Fibroblast of lung (primary cell): ENCODE measurements at regions not wholly inside any gene's neighbourhood (a gene's known extent, or its start where the extent isn't known, plus 50 kb on each side); places are given as distances from the start of the nearest gene placed in this dataset.
"Not testable (repeated sequence)": the region's sequence is repeated elsewhere in the genome, so short reads cannot be mapped to it uniquely, and the experiment has no call there.

Source experiments
- DNase-seq, 2 donors: peaks; one replicate each; pipeline versions ENCODE4 v3.0.0 to v3.0.0-alpha.2; 2010; ENCODE audit warnings: low read depth in 2 of 2
- H2AFZ ChIP-seq: 2 replicates; pipeline ENCODE4 v1.5.1; 2012; ENCODE audit warnings: low read length, control low read depth, inconsistent platforms
- H3K27ac ChIP-seq: 2 replicates; pipeline ENCODE4 v1.5.1; 2011; ENCODE audit warnings: low read length, control low read depth; ENCODE audit not compliant: insufficient read depth
- H3K27me3 ChIP-seq: 2 replicates; pipeline ENCODE4 v1.5.1; 2011; ENCODE audit warnings: mild to moderate bottlenecking, low read length; ENCODE audit not compliant: control insufficient read depth, insufficient read depth
- H3K36me3 ChIP-seq: 2 replicates; pipeline ENCODE4 v1.5.1; 2011; ENCODE audit warnings: low read length; ENCODE audit not compliant: control insufficient read depth, insufficient read depth
- H3K4me1 ChIP-seq: 2 replicates; pipeline ENCODE4 v1.5.1; 2011; ENCODE audit warnings: low read length; ENCODE audit not compliant: control insufficient read depth, insufficient read depth; ENCODE audit errors: extremely low read depth
- H3K4me2 ChIP-seq: 2 replicates; pipeline ENCODE4 v1.5.1; 2011; ENCODE audit warnings: low read length, control low read depth; ENCODE audit not compliant: insufficient read depth; ENCODE audit errors: extremely low read depth
- H3K4me3 ChIP-seq, 4 experiments: fragments of 200-600 bp in 1 of 4; sonication (generic) in 1 of 4; replicated peaks in 1 of 4; 2 replicates each; pipeline ENCODE4 v1.5.1; 2011 to 2016; ENCODE audit warnings: low read length in 4 of 4, low read depth in 3 of 4, mild to moderate bottlenecking in 3 of 4, control low read depth in 2 of 4, inconsistent platforms in 1 of 4, mixed read lengths in 1 of 4; ENCODE audit not compliant: insufficient read depth in 1 of 4; ENCODE audit errors: control extremely low read depth in 1 of 4
- H3K79me2 ChIP-seq: 2 replicates; pipeline ENCODE4 v1.5.1; 2012; ENCODE audit warnings: mild to moderate bottlenecking, low read length, inconsistent platforms; ENCODE audit not compliant: control insufficient read depth, insufficient read depth
- H3K9ac ChIP-seq: 2 replicates; pipeline ENCODE4 v1.5.1; 2011; ENCODE audit warnings: mild to moderate bottlenecking, low read length, control low read depth; ENCODE audit not compliant: insufficient read depth
- H3K9me3 ChIP-seq: 2 replicates; pipeline ENCODE4 v1.5.1; 2012; ENCODE audit warnings: low read depth, low read length; ENCODE audit not compliant: control insufficient read depth, insufficient read depth
- H4K20me1 ChIP-seq: 2 replicates; pipeline ENCODE4 v1.5.1; 2011; ENCODE audit warnings: low read length; ENCODE audit not compliant: control insufficient read depth, insufficient read depth; ENCODE audit errors: extremely low read depth
- EZH2 ChIP-seq: IDR thresholded peaks from 2 replicates; pipeline ENCODE4 v1.5.1; 2012; ENCODE audit warnings: low read length, control low read depth, mild to moderate bottlenecking; ENCODE audit errors: missing control alignments
- TF ChIP-seq, protein P1 (sequence below), 2 donors: IDR thresholded peaks in 1 of 2; conservative IDR thresholded peaks in 1 of 2; 1 replicate in 1 of 2; 2 replicates in 1 of 2; pipeline ENCODE4 v1.5.1; 2011 to 2012; ENCODE audit warnings: low read length in 2 of 2, control low read depth in 1 of 2, inconsistent platforms in 1 of 2, low read depth in 1 of 2, mild to moderate bottlenecking in 1 of 2

DNA sequence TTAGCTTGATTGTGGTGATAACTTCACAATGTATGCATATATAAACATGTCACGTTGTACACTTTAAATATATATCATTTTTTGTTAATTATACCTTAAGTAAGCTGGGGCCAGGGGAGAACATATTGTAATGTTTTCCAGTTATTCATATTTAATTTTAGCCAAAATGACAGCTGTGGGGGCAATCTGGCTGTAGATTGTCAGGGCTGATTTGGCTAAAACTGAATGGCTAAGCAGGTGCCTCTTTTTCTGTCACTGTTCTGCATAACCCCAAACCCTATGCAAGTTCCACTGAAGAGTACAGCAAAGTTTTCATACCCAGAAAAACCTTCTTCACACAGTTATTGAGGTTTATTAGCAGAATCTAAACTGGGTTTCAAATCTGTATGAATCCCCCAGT is 318.2 kb downstream of the PTPRC start:
- Histone ChIP-seq H3K4me3 (no peak overlapping the region), H3K4me1 (no peaks in the 10 kb centered on the region), H3K4me2 (no peak overlapping the region), H3K27ac (no peak overlapping the region), H3K9me3 (no peaks in the 10 kb centered on the region), H3K79me2 (no peaks in the 10 kb centered on the region), H4K20me1 (no peaks in the 10 kb centered on the region), H3K9ac (no peak overlapping the region), H2AFZ (no peak overlapping the region), H3K36me3 (no peaks in the 10 kb centered on the region), H3K27me3 (no peaks in the 10 kb centered on the region)
- no peak for DNase-seq
- TF ChIP-seq, protein P1, sequence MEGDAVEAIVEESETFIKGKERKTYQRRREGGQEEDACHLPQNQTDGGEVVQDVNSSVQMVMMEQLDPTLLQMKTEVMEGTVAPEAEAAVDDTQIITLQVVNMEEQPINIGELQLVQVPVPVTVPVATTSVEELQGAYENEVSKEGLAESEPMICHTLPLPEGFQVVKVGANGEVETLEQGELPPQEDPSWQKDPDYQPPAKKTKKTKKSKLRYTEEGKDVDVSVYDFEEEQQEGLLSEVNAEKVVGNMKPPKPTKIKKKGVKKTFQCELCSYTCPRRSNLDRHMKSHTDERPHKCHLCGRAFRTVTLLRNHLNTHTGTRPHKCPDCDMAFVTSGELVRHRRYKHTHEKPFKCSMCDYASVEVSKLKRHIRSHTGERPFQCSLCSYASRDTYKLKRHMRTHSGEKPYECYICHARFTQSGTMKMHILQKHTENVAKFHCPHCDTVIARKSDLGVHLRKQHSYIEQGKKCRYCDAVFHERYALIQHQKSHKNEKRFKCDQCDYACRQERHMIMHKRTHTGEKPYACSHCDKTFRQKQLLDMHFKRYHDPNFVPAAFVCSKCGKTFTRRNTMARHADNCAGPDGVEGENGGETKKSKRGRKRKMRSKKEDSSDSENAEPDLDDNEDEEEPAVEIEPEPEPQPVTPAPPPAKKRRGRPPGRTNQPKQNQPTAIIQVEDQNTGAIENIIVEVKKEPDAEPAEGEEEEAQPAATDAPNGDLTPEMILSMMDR (conservative IDR thresholded peaks at IDR 0.05 in 1 of 2, IDR thresholded peaks at IDR 0.05 in 1 of 2; ENCODE audit: low read depth in 1 of 2, low read length in 2 of 2): no peak
- no peak for TF ChIP-seq EZH2

GRCh38 chr1:198959032-198959431 is 320.2 kb downstream of the PTPRC start:
- H3K27me3 ChIP-seq: no peaks in the 10 kb centered on the region
- H3K36me3 ChIP-seq: no peaks in the 10 kb centered on the region
- no peaks in the 10 kb centered on the region for H3K4me1 ChIP-seq

GRCh38 chr1:198959676-198960075 is 320.8 kb downstream of the PTPRC start:
- Histone ChIP-seq H3K27me3 (no peaks in the 10 kb centered on the region), H3K36me3 (no peaks in the 10 kb centered on the region), H3K9me3 (no peaks in the 10 kb centered on the region), H3K4me1 (no peaks in the 10 kb centered on the region), H3K9ac (no peak overlapping the region), H3K4me2 (no peak overlapping the region), H3K4me3 (no peak overlapping the region), H4K20me1 (no peaks in the 10 kb centered on the region), H3K79me2 (no peaks in the 10 kb centered on the region), H2AFZ (no peak overlapping the region), H3K27ac (no peak overlapping the region)
- DNase-seq: no peak
- TF ChIP-seq, protein P1 (conservative IDR thresholded peaks at IDR 0.05 in 1 of 2, IDR thresholded peaks at IDR 0.05 in 1 of 2; ENCODE audit: low read depth in 1 of 2, low read length in 2 of 2): no peak
- no peak for TF ChIP-seq EZH2

More at GRCh38 chr1:198959032-198959431, 320.2 kb downstream of the PTPRC start:
- Histone ChIP-seq H3K4me2 (no peak overlapping the region), H2AFZ (no peak overlapping the region), H3K9me3 (no peaks in the 10 kb centered on the region), H4K20me1 (no peaks in the 10 kb centered on the region), H3K9ac (no peak overlapping the region), H3K27ac (no peak overlapping the region), H3K79me2 (no peaks in the 10 kb centered on the region), H3K4me3 (no peak overlapping the region)
- no peak for DNase-seq
- TF ChIP-seq EZH2: no peak
- TF ChIP-seq, protein P1 (conservative IDR thresholded peaks at IDR 0.05 in 1 of 2, IDR thresholded peaks at IDR 0.05 in 1 of 2; ENCODE audit: low read depth in 1 of 2, low read length in 2 of 2): no peak

- not testable (repeated sequence) for H3K27me3 ChIP-seq, H3K27ac ChIP-seq
These were observed 325.0 kb downstream of the PTPRC start for GRCh38 chr1:198963796-198964195.

More at GRCh38 chr1:198963796-198964195, 325.0 kb downstream of the PTPRC start:
- not testable (repeated sequence) for H3K79me2 ChIP-seq, H2AFZ ChIP-seq, H3K9ac ChIP-seq, H3K4me3 ChIP-seq, H3K4me2 ChIP-seq, H3K36me3 ChIP-seq, DNase-seq, H3K4me1 ChIP-seq, H4K20me1 ChIP-seq, H3K9me3 ChIP-seq
